Tibial nerve (tissue), 4 donors: ENCODE measurements at regions not wholly inside any gene's neighbourhood (a gene's known extent, or its start where the extent isn't known, plus 50 kb on each side); places are given as distances from the start of the nearest gene placed in this dataset.

Source experiments
- DNase-seq, 2 donors: peaks; one replicate each; pipeline ENCODE4 v3.0.0-alpha.2; 2019; ENCODE audit warnings: low spot score in 2 of 2
- H3K27ac ChIP-seq, 4 donors: fragments of 200-600 bp; sonication (generic) in 3 of 4; one replicate each; pipeline ENCODE4 v1.5.1; 2017 to 2019; ENCODE audit warnings: mild to moderate bottlenecking in 1 of 4
- H3K27me3 ChIP-seq, 2 donors: fragments of 200-600 bp; sonication (generic) in 1 of 2; one replicate each; pipeline versions ENCODE4 v1.5.1 to v1.6.0; 2017 to 2019
- H3K36me3 ChIP-seq, 3 donors: fragments of 200-600 bp; sonication (generic); one replicate each; pipeline ENCODE4 v1.5.1; 2018 to 2019
- H3K4me1 ChIP-seq, 4 donors: fragments of 200-600 bp; sonication (generic) in 3 of 4; one replicate each; pipeline ENCODE4 v1.5.1; 2017 to 2019
- H3K4me3 ChIP-seq, 4 donors: fragments of 200-600 bp; sonication (generic) in 3 of 4; one replicate each; pipeline ENCODE4 v1.5.1; 2017 to 2019; ENCODE audit warnings: mild to moderate bottlenecking in 1 of 4, moderate library complexity in 1 of 4
- H3K9me3 ChIP-seq, 4 donors: fragments of 200-600 bp; sonication (generic) in 3 of 4; one replicate each; pipeline ENCODE4 v1.5.1; 2017 to 2019
- EP300 ChIP-seq, 2 donors: sonication (generic); formaldehyde crosslinking; IDR thresholded peaks; one replicate each; pipeline ENCODE4 v1.6.1; 2017; ENCODE audit warnings: antibody characterized with exemption in 2 of 2, mild to moderate bottlenecking in 1 of 2
- POLR2A ChIP-seq, 2 donors: fragments of 450-650 bp; IDR thresholded peaks; one replicate each; pipeline ENCODE4 v1.6.1; 2017; ENCODE audit warnings: antibody characterized with exemption in 2 of 2, mild to moderate bottlenecking in 2 of 2, moderate library complexity in 2 of 2
- WGBS, 2 donors: methylation state at CpG; one replicate each; pipeline ENCODE4 v1.1.5; 2018; 5-methylcytosine and 5-hydroxymethylcytosine counted together
- TF ChIP-seq, protein P1 (sequence below), 5 experiments: fragments of 200-600 bp in 3 of 5; fragments of 450-650 bp in 2 of 5; sonication (generic) in 3 of 5; IDR thresholded peaks; one replicate each; pipeline ENCODE4 v1.5.1; 2016 to 2019; ENCODE audit warnings: antibody characterized with exemption in 5 of 5, mild to moderate bottlenecking in 3 of 5, moderate library complexity in 2 of 5

DNA sequence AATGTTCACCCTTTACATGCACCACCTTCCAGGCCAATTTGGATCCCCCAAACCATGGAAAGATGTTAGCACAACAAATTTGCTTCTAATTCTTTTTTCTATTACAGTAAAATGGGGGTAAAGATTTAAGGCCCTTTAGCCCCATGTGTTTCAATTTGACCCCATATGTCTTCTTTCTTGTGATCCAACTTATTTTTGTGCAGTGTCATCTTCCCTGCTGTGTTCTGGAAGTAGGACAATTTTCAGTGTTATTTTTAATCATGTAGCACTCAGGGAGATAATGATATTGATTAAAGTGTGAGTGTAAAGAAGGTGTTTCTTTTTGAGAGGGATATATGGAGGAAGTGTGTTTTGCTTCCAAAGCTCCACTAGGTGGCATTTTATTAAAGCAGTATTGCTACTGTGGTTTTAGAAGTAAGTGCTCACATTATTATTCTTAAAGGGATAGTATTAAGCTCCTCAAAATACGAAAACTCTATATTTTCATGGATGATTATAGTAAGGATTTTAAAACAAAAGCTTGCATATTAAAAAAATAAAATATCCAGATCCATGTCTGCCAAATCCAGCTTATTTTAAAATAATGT is 118.7 kb upstream of the ATP10B start:
- TF ChIP-seq EP300 (IDR thresholded peaks at IDR 0.05) (no peak), POLR2A (IDR thresholded peaks at IDR 0.05) (no peak)
- TF ChIP-seq, protein P1, sequence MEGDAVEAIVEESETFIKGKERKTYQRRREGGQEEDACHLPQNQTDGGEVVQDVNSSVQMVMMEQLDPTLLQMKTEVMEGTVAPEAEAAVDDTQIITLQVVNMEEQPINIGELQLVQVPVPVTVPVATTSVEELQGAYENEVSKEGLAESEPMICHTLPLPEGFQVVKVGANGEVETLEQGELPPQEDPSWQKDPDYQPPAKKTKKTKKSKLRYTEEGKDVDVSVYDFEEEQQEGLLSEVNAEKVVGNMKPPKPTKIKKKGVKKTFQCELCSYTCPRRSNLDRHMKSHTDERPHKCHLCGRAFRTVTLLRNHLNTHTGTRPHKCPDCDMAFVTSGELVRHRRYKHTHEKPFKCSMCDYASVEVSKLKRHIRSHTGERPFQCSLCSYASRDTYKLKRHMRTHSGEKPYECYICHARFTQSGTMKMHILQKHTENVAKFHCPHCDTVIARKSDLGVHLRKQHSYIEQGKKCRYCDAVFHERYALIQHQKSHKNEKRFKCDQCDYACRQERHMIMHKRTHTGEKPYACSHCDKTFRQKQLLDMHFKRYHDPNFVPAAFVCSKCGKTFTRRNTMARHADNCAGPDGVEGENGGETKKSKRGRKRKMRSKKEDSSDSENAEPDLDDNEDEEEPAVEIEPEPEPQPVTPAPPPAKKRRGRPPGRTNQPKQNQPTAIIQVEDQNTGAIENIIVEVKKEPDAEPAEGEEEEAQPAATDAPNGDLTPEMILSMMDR (IDR thresholded peaks at IDR 0.05): peak in 1 of 5 experiments; percentile 13
- no peak overlapping the region for H3K27ac ChIP-seq
- WGBS, 2 donors: 47 to 59% methylated on average over 1 of the region's 1 CpG
- H3K36me3 ChIP-seq: no peaks in the 10 kb centered on the region
- DNase-seq: no peak
- H3K4me3 ChIP-seq: no peak overlapping the region
- no peaks in the 10 kb centered on the region for H3K4me1 ChIP-seq
- no peaks in the 10 kb centered on the region for H3K27me3 ChIP-seq
- H3K9me3 ChIP-seq: no peaks in the 10 kb centered on the region

DNA sequence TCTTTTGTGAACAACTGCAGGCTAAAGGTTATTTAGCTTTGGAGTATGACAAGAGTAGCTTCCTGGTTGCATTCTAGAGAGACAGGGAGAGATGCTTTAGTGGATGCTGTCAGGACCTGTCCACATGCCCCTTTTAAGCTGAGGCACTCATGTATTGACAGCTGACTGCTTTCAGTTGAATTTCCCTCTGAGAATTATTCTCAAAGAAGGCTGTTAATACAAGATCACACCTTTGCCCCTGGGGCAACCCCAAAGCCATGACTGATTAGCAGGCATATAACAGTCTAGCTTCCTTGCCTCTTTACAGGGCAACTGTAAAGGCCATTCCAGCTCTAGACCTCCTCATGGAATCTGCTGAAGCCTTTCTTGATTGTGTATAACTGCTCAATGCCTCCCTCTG is 117.6 kb upstream of the ATP10B start:
- Histone ChIP-seq H3K27me3 (no peaks in the 10 kb centered on the region), H3K9me3 (no peaks in the 10 kb centered on the region), H3K36me3 (no peaks in the 10 kb centered on the region), H3K4me1 (no peaks in the 10 kb centered on the region), H3K4me3 (no peak overlapping the region), H3K27ac (no peak overlapping the region)
- DNase-seq: no peak
- TF ChIP-seq EP300 (IDR thresholded peaks at IDR 0.05) (no peak), POLR2A (IDR thresholded peaks at IDR 0.05) (no peak)
- TF ChIP-seq, protein P1 (IDR thresholded peaks at IDR 0.05): no peak

DNA sequence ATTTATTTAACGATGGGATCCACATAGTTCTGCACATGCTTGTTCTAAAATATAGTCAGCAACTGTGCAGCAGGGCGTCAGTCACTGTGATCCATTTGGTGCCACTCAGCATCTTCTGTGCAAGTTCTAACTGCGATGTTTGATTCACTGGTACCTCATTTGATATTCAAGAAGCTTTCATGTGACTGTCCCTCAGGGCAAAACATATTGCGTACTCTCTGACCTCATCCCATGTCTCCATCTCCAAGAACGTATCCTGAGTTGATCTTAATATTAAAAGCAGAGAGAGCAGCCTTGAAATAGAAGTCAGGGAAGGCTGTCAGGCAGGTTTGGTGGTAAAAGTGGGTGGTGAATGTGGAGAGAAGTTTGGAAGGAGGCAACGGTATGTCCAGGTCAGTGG is 116.5 kb upstream of the ATP10B start:
- 83 to 87% methylated on average over 6 of the region's 6 CpGs for WGBS, 2 donors
- Histone ChIP-seq H3K27me3 (no peaks in the 10 kb centered on the region), H3K4me1 (no peaks in the 10 kb centered on the region), H3K27ac (no peak overlapping the region), H3K9me3 (no peaks in the 10 kb centered on the region), H3K36me3 (no peaks in the 10 kb centered on the region), H3K4me3 (no peak overlapping the region)
- TF ChIP-seq EP300 (IDR thresholded peaks at IDR 0.05) (no peak), POLR2A (IDR thresholded peaks at IDR 0.05) (no peak)
- TF ChIP-seq, protein P1 (IDR thresholded peaks at IDR 0.05): no peak
- no peak for DNase-seq

DNA sequence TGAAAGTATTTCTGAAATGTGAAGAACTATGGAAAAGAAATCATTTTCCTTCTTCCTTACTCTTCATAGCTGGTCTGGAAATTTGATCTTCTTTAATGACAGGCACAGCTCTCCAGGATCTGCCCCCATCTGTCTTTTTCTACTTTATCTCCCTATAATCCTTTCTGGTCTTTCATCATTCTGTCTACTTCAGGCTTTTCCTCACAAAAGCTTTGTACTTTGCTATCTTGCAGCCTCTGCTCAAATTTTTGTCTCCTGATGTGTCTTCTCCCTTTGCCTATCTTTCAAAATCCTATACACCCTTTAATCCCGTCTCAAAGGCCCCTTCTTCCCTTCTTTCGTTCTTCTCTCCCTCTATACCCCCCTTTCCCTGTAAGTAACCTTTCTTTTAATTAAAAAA is 114.9 kb upstream of the ATP10B start:
- no peak for TF ChIP-seq EP300 (IDR thresholded peaks at IDR 0.05)
- TF ChIP-seq POLR2A (IDR thresholded peaks at IDR 0.05): no peak
- TF ChIP-seq, protein P1 (IDR thresholded peaks at IDR 0.05): no peak
- DNase-seq: no peak
- no peaks in the 10 kb centered on the region for H3K4me1 ChIP-seq
- no peak overlapping the region for H3K27ac ChIP-seq
- no peaks in the 10 kb centered on the region for H3K9me3 ChIP-seq
- 56 to 65% methylated on average over 2 of the region's 2 CpGs for WGBS, 2 donors
- no peaks in the 10 kb centered on the region for H3K27me3 ChIP-seq
- no peak overlapping the region for H3K4me3 ChIP-seq
- H3K36me3 ChIP-seq: no peaks in the 10 kb centered on the region

DNA sequence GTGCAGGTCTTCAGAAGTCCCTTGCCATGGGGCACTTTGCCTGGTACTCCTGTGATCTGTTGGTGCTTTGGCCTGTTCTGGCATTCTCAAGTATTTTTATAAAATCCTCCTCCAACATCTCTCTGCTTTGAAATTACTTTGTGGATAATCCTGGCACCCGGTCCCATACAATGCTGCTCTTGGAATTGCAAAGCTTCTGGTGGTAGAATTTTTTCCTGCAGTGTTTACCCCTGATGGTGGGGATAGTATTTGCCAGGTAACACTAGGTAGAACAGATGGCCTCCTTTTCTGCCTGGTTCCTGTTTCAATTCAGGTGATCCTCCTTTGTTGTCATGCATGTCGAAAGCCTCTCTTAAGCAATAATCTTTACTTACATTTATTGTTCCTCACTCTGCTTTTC is 109.8 kb upstream of the ATP10B start:
- H3K9me3 ChIP-seq: no peaks in the 10 kb centered on the region
- H3K36me3 ChIP-seq: no peaks in the 10 kb centered on the region
- H3K27me3 ChIP-seq: no peaks in the 10 kb centered on the region
- no peak for TF ChIP-seq POLR2A (IDR thresholded peaks at IDR 0.05)
- TF ChIP-seq, protein P1 (IDR thresholded peaks at IDR 0.05): no peak
- TF ChIP-seq EP300 (IDR thresholded peaks at IDR 0.05): no peak
- H3K4me1 ChIP-seq: no peaks in the 10 kb centered on the region
- DNase-seq: no peak
- no peak overlapping the region for H3K4me3 ChIP-seq
- H3K27ac ChIP-seq: no peak overlapping the region
- WGBS, 2 donors: 80 to 87% methylated on average over 2 of the region's 2 CpGs
